OCI-LY3 (cell line): ENCODE measurements at regions not wholly inside any gene's neighbourhood (a gene's known extent, or its start where the extent isn't known, plus 50 kb on each side); places are given as distances from the start of the nearest gene placed in this dataset.

Source experiments
- CTCF ChIP-seq: fragments of 200-600, 300-600 bp; sonication (generic); IDR thresholded peaks from 2 replicates; pipeline ENCODE4 v1.5.1; 2014; ENCODE audit warnings: antibody characterized with exemption, low read length, low read depth
- EZH2phosphoT487 ChIP-seq: fragments of 200-600 bp; shearing (Covaris generic); IDR thresholded peaks from 2 replicates; pipeline ENCODE4 v1.6.1; 2018; ENCODE audit warnings: antibody characterized with exemption, mixed run types, low read depth

- no peak for TF ChIP-seq CTCF
- no peak for TF ChIP-seq EZH2phosphoT487
These were observed 195.6 kb downstream of the PLK2 start for GRCh38 chr5:58264276-58264675.
